ENCODE measurements at regions not wholly inside any gene's neighbourhood (a gene's known extent, or its start where the extent isn't known, plus 50 kb on each side); places are given as distances from the start of the nearest gene placed in this dataset.

DNA sequence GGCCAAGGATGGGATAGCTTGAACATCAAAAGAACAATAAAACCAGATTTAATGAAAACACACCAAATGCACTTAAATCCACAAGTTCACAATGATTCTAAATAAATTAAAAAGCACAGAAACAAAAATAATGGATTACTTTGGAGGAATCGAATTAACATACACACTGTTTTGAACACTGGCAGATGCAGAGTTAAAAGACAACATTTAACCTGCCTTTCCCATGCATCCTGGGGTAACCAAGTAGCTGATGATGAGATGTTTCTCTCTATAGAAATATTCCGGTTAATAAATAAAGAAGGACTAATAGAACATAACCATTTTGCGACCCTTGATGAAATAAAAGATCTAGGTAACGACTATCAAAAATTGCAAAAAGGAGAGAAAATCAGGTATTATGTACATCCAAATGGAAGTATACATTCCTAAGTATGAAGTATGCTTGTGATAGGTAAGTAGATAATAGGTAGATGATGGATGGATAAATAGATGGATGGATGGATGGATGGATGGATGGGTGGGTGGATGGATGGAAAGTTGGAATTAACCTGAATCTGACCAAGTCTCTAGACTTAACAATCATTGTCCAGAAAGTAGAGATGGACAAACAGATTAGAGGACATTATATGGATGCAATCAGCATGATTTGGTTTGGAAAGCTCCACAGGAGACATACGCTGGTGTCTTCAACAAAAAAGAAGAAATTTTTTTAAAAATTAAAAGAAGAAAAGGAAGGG, 57.4 kb upstream of the MYCN start:
- no peak for DNase-seq (ENCODE audit: low read depth)

DNA sequence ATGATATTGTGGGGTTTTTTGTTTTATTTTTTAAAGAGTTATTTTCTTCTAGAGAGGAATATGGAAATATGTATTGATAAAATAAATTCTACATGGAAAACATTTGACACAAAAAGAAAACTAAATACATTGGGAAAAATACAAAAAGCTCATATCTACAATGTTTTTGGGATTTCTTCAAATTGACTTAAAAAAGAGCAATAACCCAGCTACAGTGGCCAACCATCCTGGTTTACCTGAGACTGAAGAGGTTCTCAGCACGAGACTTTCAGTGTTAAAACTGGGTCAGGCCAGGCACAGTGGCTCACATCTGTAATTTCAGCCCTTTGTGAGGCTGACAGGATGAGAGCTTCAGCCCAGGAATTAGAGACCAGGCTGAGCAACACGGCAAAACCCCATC, 56.7 kb upstream of the MYCN start:
- DNase-seq (ENCODE audit: low read depth), result no peak

DNA sequence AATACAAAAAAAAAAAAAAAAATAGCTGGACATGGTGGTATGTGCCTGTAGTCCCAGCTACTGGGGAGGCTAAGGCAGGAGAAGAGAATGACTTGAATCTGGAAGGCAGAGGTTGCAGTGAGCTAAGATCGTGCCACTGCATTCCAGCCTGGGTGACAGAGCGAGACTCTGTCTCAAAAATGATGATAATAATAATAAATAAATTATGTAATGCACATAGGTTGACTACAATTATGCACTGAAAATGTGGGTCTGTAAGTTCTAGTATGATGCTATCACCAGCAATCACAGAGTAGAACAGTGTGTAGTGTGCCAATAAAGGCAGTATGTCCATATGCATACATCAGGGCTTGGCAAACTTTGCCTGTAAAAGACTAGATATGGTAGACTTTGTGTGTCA, 55.6 kb upstream of the MYCN start:
- DNase-seq (ENCODE audit: low read depth), result no peak

DNA sequence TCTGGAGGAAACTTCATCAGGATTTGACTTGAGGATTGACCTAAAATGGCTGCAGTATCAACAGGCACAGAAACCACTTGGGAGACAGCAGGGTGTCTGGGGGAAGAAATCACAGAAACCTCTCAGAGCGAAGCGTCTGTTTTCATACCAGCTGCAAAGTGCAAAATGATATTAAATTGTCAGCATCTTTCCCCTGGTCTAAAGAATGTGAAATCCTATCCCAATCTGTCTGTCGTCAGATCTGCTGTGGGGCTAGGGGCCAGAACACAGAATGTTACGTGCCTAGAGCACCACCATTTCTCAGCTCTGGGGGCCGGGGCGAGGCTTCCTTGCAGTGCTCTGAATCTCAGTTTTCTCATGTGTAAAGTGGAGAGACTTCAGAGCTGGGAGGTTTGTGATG, 54.1 kb upstream of the MYCN start:
- no peak for DNase-seq (ENCODE audit: low read depth)

DNA sequence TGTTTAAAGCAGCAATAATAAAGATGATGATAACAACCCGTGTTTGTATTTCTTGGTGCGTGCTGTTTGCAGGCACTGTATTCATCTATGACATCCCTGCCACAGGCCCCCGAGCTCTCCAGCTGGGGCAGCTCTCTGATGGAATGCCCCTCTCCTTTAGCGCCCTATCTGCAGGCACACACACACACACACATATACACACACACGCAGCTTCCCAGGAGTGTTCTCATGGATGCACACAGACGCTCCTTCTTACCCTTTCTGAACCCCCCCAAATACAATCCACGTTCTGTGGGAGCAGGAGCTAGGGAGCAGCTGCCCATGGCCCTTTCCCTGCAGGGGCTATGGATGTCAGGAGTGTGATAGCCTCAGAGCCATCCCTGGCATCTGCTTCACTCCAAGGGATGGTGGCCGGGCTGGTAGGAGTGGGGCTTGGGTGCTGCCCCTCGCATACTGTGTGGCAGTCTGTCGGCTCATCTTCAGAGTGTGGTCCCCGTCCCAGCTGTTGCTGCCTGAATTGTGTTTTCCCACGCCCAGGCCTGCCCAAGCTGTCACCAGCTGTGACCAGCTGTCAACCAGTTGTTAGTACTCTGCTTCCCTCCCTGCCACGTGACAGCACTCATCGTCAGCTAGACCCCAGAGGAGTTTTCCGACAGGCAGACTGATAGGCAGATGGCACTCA, 50.8 kb upstream of the MYCN start:
- no peak for DNase-seq (ENCODE audit: low read depth)

DNA sequence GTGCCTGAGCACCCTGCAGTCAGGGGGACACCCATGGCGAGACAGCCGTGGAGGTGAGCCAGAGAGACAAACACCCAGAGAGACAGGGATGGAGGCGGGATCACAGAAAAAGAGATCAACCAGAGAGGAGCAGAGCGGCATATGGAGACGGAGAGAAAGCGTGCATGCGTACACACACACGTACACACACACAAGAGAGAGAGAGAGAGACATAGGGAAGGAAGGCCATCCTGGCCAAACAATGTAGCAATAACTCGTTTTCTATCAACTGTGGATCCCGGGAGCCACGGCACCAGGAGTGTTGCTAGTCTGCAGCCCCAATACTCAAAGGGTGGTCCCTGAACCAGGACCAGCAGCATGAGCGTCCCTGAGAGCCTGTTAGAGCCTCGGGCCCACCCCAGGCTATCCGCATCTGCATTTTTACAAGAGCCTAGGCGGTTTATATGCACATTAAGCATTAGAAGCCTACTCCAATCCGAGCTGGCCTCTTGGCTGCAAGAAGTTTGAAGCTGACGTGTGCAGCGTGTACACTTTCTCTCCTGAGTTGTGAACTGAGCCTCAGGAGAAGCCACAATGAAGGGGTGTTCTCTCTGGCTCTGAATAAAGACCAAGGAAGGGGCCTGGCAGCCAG, 50.1 kb upstream of the MYCN start:
- DNase-seq (ENCODE audit: low read depth), result no peak
